GM23338 (cell line): ENCODE measurements at regions not wholly inside any gene's neighbourhood (a gene's known extent, or its start where the extent isn't known, plus 50 kb on each side); places are given as distances from the start of the nearest gene placed in this dataset.

Experiments
- CTCF ChIP-seq, 2 experiments: fragments of 200-600 bp in 1 of 2; sonication (generic) in 1 of 2; conservative IDR thresholded peaks; 2 replicates each; pipeline versions ENCODE4 v1.5.1 to v1.6.1; 2016 to 2017; ENCODE audit warnings: antibody characterized with exemption in 2 of 2, low read depth in 2 of 2, mild to moderate bottlenecking in 2 of 2, moderate library complexity in 1 of 2
- EZH2 ChIP-seq: fragments of 200-600 bp; sonication (generic); IDR thresholded peaks from one replicate; pipeline ENCODE4 v1.8.0; 2017; ENCODE audit warnings: antibody characterized with exemption, mild to moderate bottlenecking, low read depth; ENCODE audit not compliant: unreplicated experiment
- EZH2phosphoT487 ChIP-seq: fragments of 200-600 bp; sonication (generic); IDR thresholded peaks from one replicate; pipeline ENCODE4 v1.8.1; 2018; ENCODE audit warnings: antibody characterized with exemption; ENCODE audit not compliant: unreplicated experiment
- POLR2AphosphoS5 ChIP-seq: IDR thresholded peaks from 2 replicates; pipeline ENCODE4 v1.6.1; 2016; ENCODE audit warnings: antibody characterized with exemption, low read depth
- STAT1 ChIP-seq: IDR thresholded peaks from one replicate; pipeline ENCODE4 v1.6.1; 2016; ENCODE audit warnings: antibody characterized with exemption; ENCODE audit not compliant: unreplicated experiment
- ZNF114 ChIP-seq: fragments of 250-450 bp; sonication (Bioruptor Pico); IDR thresholded peaks from 2 replicates; pipeline ENCODE4 v1.5.0; 2020; ENCODE audit warnings: mild to moderate bottlenecking, moderate library complexity
- ZNF331 ChIP-seq: fragments of 250-450 bp; sonication (Bioruptor Pico); IDR thresholded peaks from 2 replicates; pipeline ENCODE4 v1.5.0; 2020; ENCODE audit warnings: low read depth, mild to moderate bottlenecking, moderate library complexity
- TF ChIP-seq, protein P1 (sequence below): IDR thresholded peaks from one replicate; pipeline ENCODE4 v1.6.1; 2018; ENCODE audit warnings: antibody characterized with exemption; ENCODE audit not compliant: unreplicated experiment

DNA sequence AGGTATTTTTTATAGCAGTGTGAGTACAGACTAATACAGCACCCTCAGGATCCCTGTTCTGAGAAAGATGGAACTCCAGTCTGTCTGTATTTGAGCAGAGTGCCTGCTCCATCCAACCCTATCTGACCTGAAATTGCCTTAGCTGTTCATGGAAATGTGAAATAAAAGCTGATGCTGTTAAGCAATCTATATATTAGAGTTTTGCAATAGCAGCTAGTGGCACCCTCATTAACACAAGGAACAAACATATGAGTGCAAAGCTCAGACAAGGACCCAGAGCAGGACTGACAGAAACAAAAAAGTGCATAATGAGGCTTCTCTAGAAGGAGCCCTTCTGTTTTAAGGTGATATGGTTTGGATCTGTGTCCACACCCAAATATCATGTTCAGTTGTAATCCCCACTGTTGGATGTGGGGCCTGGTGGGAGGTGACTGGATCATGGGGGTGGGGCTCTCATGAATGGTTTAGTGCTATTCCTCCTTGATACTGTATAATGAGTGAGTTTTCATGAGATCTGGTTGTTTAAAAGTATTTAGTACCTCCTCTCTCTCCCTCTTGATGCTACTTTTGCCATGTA is 272.9 kb upstream of the KLF3 start:
- TF ChIP-seq CTCF (conservative IDR thresholded peaks at IDR 0.05; ENCODE audit: low read depth in 2 of 2): no peak
- no peak for TF ChIP-seq ZNF114
- no peak for TF ChIP-seq POLR2AphosphoS5
- TF ChIP-seq EZH2: no peak
- TF ChIP-seq EZH2phosphoT487: no peak
- TF ChIP-seq, protein P1, sequence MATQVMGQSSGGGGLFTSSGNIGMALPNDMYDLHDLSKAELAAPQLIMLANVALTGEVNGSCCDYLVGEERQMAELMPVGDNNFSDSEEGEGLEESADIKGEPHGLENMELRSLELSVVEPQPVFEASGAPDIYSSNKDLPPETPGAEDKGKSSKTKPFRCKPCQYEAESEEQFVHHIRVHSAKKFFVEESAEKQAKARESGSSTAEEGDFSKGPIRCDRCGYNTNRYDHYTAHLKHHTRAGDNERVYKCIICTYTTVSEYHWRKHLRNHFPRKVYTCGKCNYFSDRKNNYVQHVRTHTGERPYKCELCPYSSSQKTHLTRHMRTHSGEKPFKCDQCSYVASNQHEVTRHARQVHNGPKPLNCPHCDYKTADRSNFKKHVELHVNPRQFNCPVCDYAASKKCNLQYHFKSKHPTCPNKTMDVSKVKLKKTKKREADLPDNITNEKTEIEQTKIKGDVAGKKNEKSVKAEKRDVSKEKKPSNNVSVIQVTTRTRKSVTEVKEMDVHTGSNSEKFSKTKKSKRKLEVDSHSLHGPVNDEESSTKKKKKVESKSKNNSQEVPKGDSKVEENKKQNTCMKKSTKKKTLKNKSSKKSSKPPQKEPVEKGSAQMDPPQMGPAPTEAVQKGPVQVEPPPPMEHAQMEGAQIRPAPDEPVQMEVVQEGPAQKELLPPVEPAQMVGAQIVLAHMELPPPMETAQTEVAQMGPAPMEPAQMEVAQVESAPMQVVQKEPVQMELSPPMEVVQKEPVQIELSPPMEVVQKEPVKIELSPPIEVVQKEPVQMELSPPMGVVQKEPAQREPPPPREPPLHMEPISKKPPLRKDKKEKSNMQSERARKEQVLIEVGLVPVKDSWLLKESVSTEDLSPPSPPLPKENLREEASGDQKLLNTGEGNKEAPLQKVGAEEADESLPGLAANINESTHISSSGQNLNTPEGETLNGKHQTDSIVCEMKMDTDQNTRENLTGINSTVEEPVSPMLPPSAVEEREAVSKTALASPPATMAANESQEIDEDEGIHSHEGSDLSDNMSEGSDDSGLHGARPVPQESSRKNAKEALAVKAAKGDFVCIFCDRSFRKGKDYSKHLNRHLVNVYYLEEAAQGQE: no peak
- TF ChIP-seq STAT1: no peak
- TF ChIP-seq ZNF331 (CRISPR knock-in tag): no peak
